ENCODE measurements at regions not wholly inside any gene's neighbourhood (a gene's known extent, or its start where the extent isn't known, plus 50 kb on each side); places are given as distances from the start of the nearest gene placed in this dataset.

GRCh38 chr16:86089991-86090390 lies 191.0 kb downstream of the IRF8 start:
- TF ChIP-seq CTCF (IDR thresholded peaks at IDR 0.05; ENCODE audit: insufficient read depth, low read depth, low read length) (no peak), EZH2 (IDR thresholded peaks at IDR 0.05; ENCODE audit: insufficient read depth, low read length) (no peak)

Measured in astrocyte (in vitro differentiated cells and primary cell).